Right lung (tissue), 2 donors: ENCODE measurements at regions not wholly inside any gene's neighbourhood (a gene's known extent, or its start where the extent isn't known, plus 50 kb on each side); places are given as distances from the start of the nearest gene placed in this dataset.

ENCODE experiments used
- DNase-seq, 2 donors: peaks; one replicate each; pipeline ENCODE4 v3.0.0-alpha.2; 2013

GRCh38 chr12:124431971-124432370 lies 135.4 kb downstream of the NCOR2 start:
- no peak for DNase-seq

GRCh38 chr12:124430491-124430890 lies 135.6 kb downstream of the RFLNA start:
- no peak for DNase-seq

- DNase-seq = no peak
Measured at GRCh38 chr12:124429535-124429934, 134.6 kb downstream of the RFLNA start.

- no peak for DNase-seq
Measured at GRCh38 chr12:124428792-124429281, 133.9 kb downstream of the RFLNA start.

- no peak for DNase-seq
Measured at GRCh38 chr12:124428136-124428791, 133.4 kb downstream of the RFLNA start.

- DNase-seq = no peak
Measured at GRCh38 chr12:124426594-124427555, 132.0 kb downstream of the RFLNA start.

- no peak for DNase-seq
Measured at GRCh38 chr12:124425667-124426066, 130.8 kb downstream of the RFLNA start.

- DNase-seq = no peak
Measured at GRCh38 chr12:124424516-124424905, 129.6 kb downstream of the RFLNA start.

- DNase-seq = no peak
Measured at GRCh38 chr12:124423761-124424515, 129.0 kb downstream of the RFLNA start.

GRCh38 chr12:124422570-124423523 lies 128.0 kb downstream of the RFLNA start:
- peak; percentile 89 to 90 for DNase-seq

GRCh38 chr12:124422142-124422569 lies 127.3 kb downstream of the RFLNA start:
- DNase-seq = no peak

- DNase-seq = no peak
Measured at GRCh38 chr12:124420996-124421674, 126.2 kb downstream of the RFLNA start.

GRCh38 chr12:124420041-124420995 lies 125.4 kb downstream of the RFLNA start:
- no peak for DNase-seq

GRCh38 chr12:124419292-124420040 lies 124.6 kb downstream of the RFLNA start:
- no peak for DNase-seq

- DNase-seq = no peak
Measured at GRCh38 chr12:124418791-124419190, 123.9 kb downstream of the RFLNA start.

GRCh38 chr12:124418156-124418555 lies 123.3 kb downstream of the RFLNA start:
- no peak for DNase-seq

GRCh38 chr12:124416516-124417395 lies 121.9 kb downstream of the RFLNA start:
- no peak for DNase-seq
